GM12874 (cell line): ENCODE measurements at regions not wholly inside any gene's neighbourhood (a gene's known extent, or its start where the extent isn't known, plus 50 kb on each side); places are given as distances from the start of the nearest gene placed in this dataset.

Experiments
- CTCF ChIP-seq: IDR thresholded peaks from 2 replicates; pipeline ENCODE4 v1.5.1; 2011; ENCODE audit warnings: low read depth, mild to moderate bottlenecking, control low read depth, low read length, moderate library complexity; ENCODE audit not compliant: insufficient read depth

- TF ChIP-seq CTCF, result no peak
These were observed 76.5 kb upstream of the BOD1L1 start for GRCh38 chr4:13704035-13704434.

GRCh38 chr4:13704761-13705160 lies 77.2 kb upstream of the BOD1L1 start:
- no peak for TF ChIP-seq CTCF

GRCh38 chr4:13705521-13706041 lies 78.1 kb upstream of the BOD1L1 start:
- TF ChIP-seq CTCF, result no peak

- TF ChIP-seq CTCF, result no peak
These were observed 78.6 kb upstream of the BOD1L1 start for GRCh38 chr4:13706120-13706519.

- no peak for TF ChIP-seq CTCF
These were observed 79.2 kb upstream of the BOD1L1 start for GRCh38 chr4:13706716-13707115.

GRCh38 chr4:13710246-13710885 lies 82.8 kb upstream of the BOD1L1 start:
- TF ChIP-seq CTCF, result no peak

- TF ChIP-seq CTCF, result no peak
These were observed 83.8 kb upstream of the BOD1L1 start for GRCh38 chr4:13711233-13711785.
